ENCODE measurements at regions not wholly inside any gene's neighbourhood (a gene's known extent, or its start where the extent isn't known, plus 50 kb on each side); places are given as distances from the start of the nearest gene placed in this dataset.

DNA sequence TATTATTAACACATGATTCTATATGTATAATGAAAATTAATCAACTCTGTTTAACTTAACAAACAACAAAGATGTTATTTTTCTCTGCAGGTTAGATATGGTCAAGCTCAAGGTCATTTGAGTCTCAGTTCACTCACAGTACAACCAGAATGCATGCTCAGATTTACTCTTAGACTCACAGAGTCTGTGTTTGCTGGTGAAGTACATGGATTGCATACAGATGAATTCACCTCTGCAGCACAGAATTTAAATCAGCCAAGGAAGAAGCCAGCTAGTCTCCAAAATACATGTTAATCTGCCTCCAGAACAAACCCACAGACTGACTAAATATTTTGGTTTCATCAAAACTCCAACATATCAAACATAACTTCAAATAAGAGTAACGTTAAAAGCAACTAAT lies 424.5 kb downstream of the RAD51AP2 start:
- TF ChIP-seq, protein P1, sequence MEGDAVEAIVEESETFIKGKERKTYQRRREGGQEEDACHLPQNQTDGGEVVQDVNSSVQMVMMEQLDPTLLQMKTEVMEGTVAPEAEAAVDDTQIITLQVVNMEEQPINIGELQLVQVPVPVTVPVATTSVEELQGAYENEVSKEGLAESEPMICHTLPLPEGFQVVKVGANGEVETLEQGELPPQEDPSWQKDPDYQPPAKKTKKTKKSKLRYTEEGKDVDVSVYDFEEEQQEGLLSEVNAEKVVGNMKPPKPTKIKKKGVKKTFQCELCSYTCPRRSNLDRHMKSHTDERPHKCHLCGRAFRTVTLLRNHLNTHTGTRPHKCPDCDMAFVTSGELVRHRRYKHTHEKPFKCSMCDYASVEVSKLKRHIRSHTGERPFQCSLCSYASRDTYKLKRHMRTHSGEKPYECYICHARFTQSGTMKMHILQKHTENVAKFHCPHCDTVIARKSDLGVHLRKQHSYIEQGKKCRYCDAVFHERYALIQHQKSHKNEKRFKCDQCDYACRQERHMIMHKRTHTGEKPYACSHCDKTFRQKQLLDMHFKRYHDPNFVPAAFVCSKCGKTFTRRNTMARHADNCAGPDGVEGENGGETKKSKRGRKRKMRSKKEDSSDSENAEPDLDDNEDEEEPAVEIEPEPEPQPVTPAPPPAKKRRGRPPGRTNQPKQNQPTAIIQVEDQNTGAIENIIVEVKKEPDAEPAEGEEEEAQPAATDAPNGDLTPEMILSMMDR (IDR thresholded peaks at IDR 0.05) = no peak
- TF ChIP-seq EZH2 (IDR thresholded peaks at IDR 0.05; ENCODE audit: borderline replicate concordance, insufficient read depth, low read depth, low read length, poor library complexity, severe bottlenecking) = no peak
